ENCODE measurements at regions not wholly inside any gene's neighbourhood (a gene's known extent, or its start where the extent isn't known, plus 50 kb on each side); places are given as distances from the start of the nearest gene placed in this dataset.

DNA sequence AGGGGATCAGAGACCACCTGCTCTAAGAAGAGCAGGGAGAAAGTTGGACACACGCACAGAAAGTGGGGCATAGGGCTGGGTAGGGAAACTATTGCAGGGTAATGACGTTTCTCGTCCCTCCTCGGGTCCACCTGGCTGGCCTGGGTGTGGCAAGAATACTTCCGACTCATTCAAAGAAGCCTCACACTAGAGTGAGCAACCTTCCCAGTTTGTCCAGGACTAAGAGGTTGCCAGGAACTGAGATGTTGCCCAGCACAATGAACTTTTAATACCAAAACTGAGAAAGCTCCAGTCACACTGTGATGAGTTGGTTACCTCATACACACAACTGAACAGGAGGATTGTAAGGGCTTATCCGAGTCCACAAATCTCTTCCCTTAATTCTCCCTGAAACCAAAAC is 74.5 kb upstream of the ADGRF1 start:
- no peak for TF ChIP-seq CC2D1A (IDR thresholded peaks at IDR 0.05)
- TF ChIP-seq, protein P1, sequence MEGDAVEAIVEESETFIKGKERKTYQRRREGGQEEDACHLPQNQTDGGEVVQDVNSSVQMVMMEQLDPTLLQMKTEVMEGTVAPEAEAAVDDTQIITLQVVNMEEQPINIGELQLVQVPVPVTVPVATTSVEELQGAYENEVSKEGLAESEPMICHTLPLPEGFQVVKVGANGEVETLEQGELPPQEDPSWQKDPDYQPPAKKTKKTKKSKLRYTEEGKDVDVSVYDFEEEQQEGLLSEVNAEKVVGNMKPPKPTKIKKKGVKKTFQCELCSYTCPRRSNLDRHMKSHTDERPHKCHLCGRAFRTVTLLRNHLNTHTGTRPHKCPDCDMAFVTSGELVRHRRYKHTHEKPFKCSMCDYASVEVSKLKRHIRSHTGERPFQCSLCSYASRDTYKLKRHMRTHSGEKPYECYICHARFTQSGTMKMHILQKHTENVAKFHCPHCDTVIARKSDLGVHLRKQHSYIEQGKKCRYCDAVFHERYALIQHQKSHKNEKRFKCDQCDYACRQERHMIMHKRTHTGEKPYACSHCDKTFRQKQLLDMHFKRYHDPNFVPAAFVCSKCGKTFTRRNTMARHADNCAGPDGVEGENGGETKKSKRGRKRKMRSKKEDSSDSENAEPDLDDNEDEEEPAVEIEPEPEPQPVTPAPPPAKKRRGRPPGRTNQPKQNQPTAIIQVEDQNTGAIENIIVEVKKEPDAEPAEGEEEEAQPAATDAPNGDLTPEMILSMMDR (IDR thresholded peaks at IDR 0.05 in 2 of 3, conservative IDR thresholded peaks at IDR 0.05 in 1 of 3; ENCODE audit: insufficient read depth in 2 of 3, low read depth in 1 of 3, low read length in 3 of 3), result no peak
- no peak for TF ChIP-seq CBX8 (IDR thresholded peaks at IDR 0.05; ENCODE audit: borderline replicate concordance, extremely low read depth, low read depth, low read length, poor library complexity, severe bottlenecking)
- TF ChIP-seq ETV5 (CRISPR knock-in tag; IDR thresholded peaks at IDR 0.05; ENCODE audit: low read depth), result no peak
